ENCODE measurements at regions not wholly inside any gene's neighbourhood (a gene's known extent, or its start where the extent isn't known, plus 50 kb on each side); places are given as distances from the start of the nearest gene placed in this dataset.

- TF ChIP-seq POLR2A (IDR thresholded peaks at IDR 0.05; ENCODE audit: low read depth, low read length) (no peak), POLR2AphosphoS5 (IDR thresholded peaks at IDR 0.05; ENCODE audit: low read depth, low read length) (no peak), PAX5 (IDR thresholded peaks at IDR 0.05; ENCODE audit: insufficient read depth, low read length, severe bottlenecking) (no peak), TAF1 (IDR thresholded peaks at IDR 0.05; ENCODE audit: low read depth, low read length) (no peak), POU2F2 (IDR thresholded peaks at IDR 0.05; ENCODE audit: low read depth, low read length) (no peak)
These were observed 192.8 kb downstream of the SLC7A11 start for GRCh38 chr4:138049355-138049754.

All from GM12891 (cell line).